IPS-18a (cell line): ENCODE measurements at regions not wholly inside any gene's neighbourhood (a gene's known extent, or its start where the extent isn't known, plus 50 kb on each side); places are given as distances from the start of the nearest gene placed in this dataset.

Experiments used
- H3K27ac ChIP-seq: one replicate; pipeline ENCODE4 v1.5.1; 2013; ENCODE audit warnings: low read length
- H3K27me3 ChIP-seq: one replicate; pipeline ENCODE4 v1.6.1; 2013; ENCODE audit warnings: mild to moderate bottlenecking, low read length; ENCODE audit not compliant: control insufficient read depth, insufficient read depth
- H3K36me3 ChIP-seq: one replicate; pipeline ENCODE4 v1.6.1; 2013; ENCODE audit warnings: low read depth, low read length; ENCODE audit not compliant: control insufficient read depth
- H3K4me1 ChIP-seq: one replicate; pipeline ENCODE4 v1.6.1; 2013; ENCODE audit warnings: low read depth, low read length; ENCODE audit not compliant: control insufficient read depth
- H3K4me3 ChIP-seq: one replicate; pipeline ENCODE4 v1.5.1; 2013; ENCODE audit warnings: low read length
- H3K9ac ChIP-seq: one replicate; pipeline ENCODE4 v1.6.1; 2013; ENCODE audit warnings: mild to moderate bottlenecking, low read length, moderate library complexity
- H3K9me3 ChIP-seq: one replicate; pipeline ENCODE4 v1.6.1; 2013; ENCODE audit warnings: low read depth, low read length; ENCODE audit not compliant: control insufficient read depth

GRCh38 chr5:96140496-96140895 lies 178.8 kb upstream of the ELL2 start:
- H3K4me1 ChIP-seq = peaks cover 20% of the 10 kb centered on the region
- no peak overlapping the region for H3K27ac ChIP-seq
- no peaks in the 10 kb centered on the region for H3K36me3 ChIP-seq
- H3K27me3 ChIP-seq = no peaks in the 10 kb centered on the region
- no peak overlapping the region for H3K9ac ChIP-seq
- no peak overlapping the region for H3K4me3 ChIP-seq
- no peaks in the 10 kb centered on the region for H3K9me3 ChIP-seq

- no peaks in the 10 kb centered on the region for H3K36me3 ChIP-seq
- H3K9ac ChIP-seq = no peak overlapping the region
- H3K4me3 ChIP-seq = no peak overlapping the region
- H3K27me3 ChIP-seq = no peaks in the 10 kb centered on the region
- no peak overlapping the region for H3K27ac ChIP-seq
- no peaks in the 10 kb centered on the region for H3K9me3 ChIP-seq
- H3K4me1 ChIP-seq = peaks cover 18% of the 10 kb centered on the region
Observed at GRCh38 chr5:96140084-96140483, 178.4 kb upstream of the ELL2 start.

GRCh38 chr5:96134886-96135285 lies 173.2 kb upstream of the ELL2 start:
- H3K9me3 ChIP-seq = no peaks in the 10 kb centered on the region
- no peak overlapping the region for H3K9ac ChIP-seq
- no peaks in the 10 kb centered on the region for H3K4me1 ChIP-seq

GRCh38 chr5:96133341-96134079 lies 171.9 kb upstream of the ELL2 start:
- Histone ChIP-seq H3K36me3 (no peaks in the 10 kb centered on the region), H3K9ac (no peak overlapping the region), H3K4me3 (no peak overlapping the region), H3K9me3 (no peaks in the 10 kb centered on the region), H3K4me1 (no peaks in the 10 kb centered on the region), H3K27me3 (no peaks in the 10 kb centered on the region), H3K27ac (no peak overlapping the region)

More at GRCh38 chr5:96134886-96135285, 173.2 kb upstream of the ELL2 start:
- no peaks in the 10 kb centered on the region for H3K27me3 ChIP-seq
- no peaks in the 10 kb centered on the region for H3K36me3 ChIP-seq
- no peak overlapping the region for H3K4me3 ChIP-seq
- no peak overlapping the region for H3K27ac ChIP-seq

- no peaks in the 10 kb centered on the region for H3K9me3 ChIP-seq
- H3K9ac ChIP-seq = no peak overlapping the region
- H3K4me3 ChIP-seq = no peak overlapping the region
- no peaks in the 10 kb centered on the region for H3K27me3 ChIP-seq
- no peaks in the 10 kb centered on the region for H3K4me1 ChIP-seq
- no peak overlapping the region for H3K27ac ChIP-seq
- H3K36me3 ChIP-seq = no peaks in the 10 kb centered on the region
Observed at GRCh38 chr5:96129276-96129675, 167.6 kb upstream of the ELL2 start.

GRCh38 chr5:96128204-96128864 lies 166.7 kb upstream of the ELL2 start:
- Histone ChIP-seq H3K4me1 (no peaks in the 10 kb centered on the region), H3K36me3 (no peaks in the 10 kb centered on the region), H3K27me3 (no peaks in the 10 kb centered on the region), H3K27ac (no peak overlapping the region), H3K9me3 (no peaks in the 10 kb centered on the region), H3K4me3 (no peak overlapping the region), H3K9ac (no peak overlapping the region)

GRCh38 chr5:96127538-96127937 lies 165.9 kb upstream of the ELL2 start:
- Histone ChIP-seq H3K36me3 (no peaks in the 10 kb centered on the region), H3K9me3 (no peaks in the 10 kb centered on the region), H3K9ac (no peak overlapping the region), H3K27me3 (no peaks in the 10 kb centered on the region), H3K4me3 (no peak overlapping the region), H3K4me1 (no peaks in the 10 kb centered on the region), H3K27ac (no peak overlapping the region)

GRCh38 chr5:96125231-96125891 lies 163.7 kb upstream of the ELL2 start:
- no peak overlapping the region for H3K27ac ChIP-seq
- H3K9me3 ChIP-seq = no peaks in the 10 kb centered on the region
- no peak overlapping the region for H3K9ac ChIP-seq
- H3K4me1 ChIP-seq = no peaks in the 10 kb centered on the region
- no peaks in the 10 kb centered on the region for H3K36me3 ChIP-seq
- no peaks in the 10 kb centered on the region for H3K27me3 ChIP-seq
- H3K4me3 ChIP-seq = no peak overlapping the region

- no peak overlapping the region for H3K9ac ChIP-seq
- no peaks in the 10 kb centered on the region for H3K27me3 ChIP-seq
- no peak overlapping the region for H3K4me3 ChIP-seq
- no peak overlapping the region for H3K27ac ChIP-seq
- no peaks in the 10 kb centered on the region for H3K36me3 ChIP-seq
- no peaks in the 10 kb centered on the region for H3K9me3 ChIP-seq
- H3K4me1 ChIP-seq = no peaks in the 10 kb centered on the region
Observed at GRCh38 chr5:96124589-96124988, 162.9 kb upstream of the ELL2 start.

- H3K4me1 ChIP-seq = no peaks in the 10 kb centered on the region
- no peak overlapping the region for H3K9ac ChIP-seq
- no peaks in the 10 kb centered on the region for H3K27me3 ChIP-seq
- H3K36me3 ChIP-seq = no peaks in the 10 kb centered on the region
- no peak overlapping the region for H3K27ac ChIP-seq
- H3K9me3 ChIP-seq = no peaks in the 10 kb centered on the region
- no peak overlapping the region for H3K4me3 ChIP-seq
Observed at GRCh38 chr5:96123418-96123817, 161.8 kb upstream of the ELL2 start.

- no peaks in the 10 kb centered on the region for H3K27me3 ChIP-seq
Observed at GRCh38 chr5:96121364-96121763, 159.7 kb upstream of the ELL2 start.

More at GRCh38 chr5:96121364-96121763, 159.7 kb upstream of the ELL2 start:
- H3K36me3 ChIP-seq = no peaks in the 10 kb centered on the region
- H3K9ac ChIP-seq = no peak overlapping the region
- no peak overlapping the region for H3K4me3 ChIP-seq
- no peaks in the 10 kb centered on the region for H3K4me1 ChIP-seq
- no peak overlapping the region for H3K27ac ChIP-seq
- H3K9me3 ChIP-seq = no peaks in the 10 kb centered on the region
